Medulla oblongata (tissue), 1 donor: ENCODE measurements at regions not wholly inside any gene's neighbourhood (a gene's known extent, or its start where the extent isn't known, plus 50 kb on each side); places are given as distances from the start of the nearest gene placed in this dataset.
"Not testable (repeated sequence)": the region's sequence is repeated elsewhere in the genome, so short reads cannot be mapped to it uniquely, and the experiment has no call there.

Experiments used
- DNase-seq: peaks from one replicate; pipeline ENCODE4 v3.0.0-alpha.2; 2015; ENCODE audit errors: extremely low spot score

DNA sequence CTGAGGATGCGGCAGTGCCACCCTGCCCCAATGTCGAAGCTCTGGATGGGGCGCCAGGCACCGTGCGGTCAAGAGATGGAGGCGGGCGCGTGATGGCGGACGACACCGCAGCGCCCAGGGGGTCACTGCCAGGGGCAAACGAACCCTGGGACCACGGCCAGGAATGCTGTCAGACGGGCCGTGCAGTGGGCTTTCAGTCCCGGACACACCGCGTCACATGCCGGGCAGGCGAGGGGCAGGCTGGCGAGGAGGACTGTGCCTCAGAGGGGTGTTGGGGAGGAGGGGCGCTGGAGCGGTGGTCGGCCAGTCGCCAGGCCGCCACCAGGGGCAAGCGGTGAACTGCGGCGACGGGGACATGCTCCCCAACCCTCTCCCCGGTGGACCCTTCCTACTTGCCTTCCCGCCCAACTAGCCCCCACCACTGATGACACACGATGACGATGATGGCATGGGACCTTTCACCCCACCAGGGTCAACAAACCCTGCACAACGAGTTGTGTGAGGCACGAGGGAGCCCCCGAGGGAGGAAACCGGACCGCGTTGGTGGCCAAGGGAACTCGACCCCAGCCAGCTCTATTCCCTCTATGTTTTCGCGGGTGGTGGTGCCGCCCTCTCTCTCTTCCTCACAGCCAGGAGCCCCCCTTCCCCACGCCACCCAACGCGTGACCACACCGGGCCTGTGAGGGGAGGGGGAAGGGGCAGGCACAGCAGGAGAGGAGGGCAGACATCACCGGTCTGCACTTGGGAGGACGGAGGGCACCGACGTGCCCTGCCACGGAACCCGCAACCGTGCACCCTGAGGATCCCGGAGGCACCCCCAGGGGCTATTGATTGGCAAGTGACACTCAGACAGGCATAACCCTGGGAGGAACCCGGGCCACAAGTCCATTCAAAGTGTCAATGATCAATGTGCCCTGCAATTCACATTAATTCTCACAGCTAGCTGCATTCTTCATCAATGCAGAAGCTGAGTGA is 1960.9 kb upstream of the DEFB115 start:
- no peak for DNase-seq

GRCh38 chr20:29297411-29298270 is 1959.8 kb upstream of the DEFB115 start:
- DNase-seq, result no peak

GRCh38 chr20:29298271-29298590 is 1959.2 kb upstream of the DEFB115 start:
- DNase-seq, result no peak

- DNase-seq, result no peak
Measured at GRCh38 chr20:29298759-29299613, 1958.5 kb upstream of the DEFB115 start.

DNA sequence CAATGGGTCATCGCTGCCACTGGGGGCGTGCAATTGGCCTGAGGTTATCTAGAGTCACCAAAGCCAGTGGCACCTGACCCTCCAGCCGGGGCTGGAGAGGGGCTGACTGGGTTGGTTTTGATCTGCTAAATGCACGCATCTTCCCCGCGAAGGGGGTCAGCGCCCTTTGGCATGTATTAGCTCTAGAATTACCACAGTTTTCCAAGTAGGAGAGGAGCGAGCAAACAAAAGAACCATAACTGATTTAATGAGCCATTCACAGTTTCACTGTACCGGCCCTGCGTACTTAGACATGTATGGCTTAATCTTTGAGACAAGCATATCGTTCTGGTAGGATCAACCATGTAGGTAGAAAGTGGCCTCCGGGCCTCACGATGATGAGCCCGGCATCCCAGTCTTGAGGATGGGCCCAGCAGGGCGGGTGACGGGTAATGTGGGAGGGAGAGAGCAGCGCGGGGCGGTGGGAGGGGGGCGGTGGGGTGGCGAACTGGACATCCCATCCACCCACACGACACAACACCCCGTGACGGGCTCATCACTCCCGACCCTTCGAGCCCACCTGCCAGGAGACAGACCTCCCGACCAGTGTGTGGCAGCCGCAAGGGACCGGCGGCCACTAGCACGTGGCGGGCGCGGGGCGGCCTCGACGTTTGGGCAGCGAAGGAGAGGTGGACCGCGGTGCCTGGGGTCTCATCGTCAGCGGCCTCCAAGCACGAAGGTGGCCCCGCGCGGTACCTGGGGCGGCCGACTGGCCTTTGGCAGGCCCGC is 1957.5 kb upstream of the DEFB115 start:
- DNase-seq, result no peak

DNA sequence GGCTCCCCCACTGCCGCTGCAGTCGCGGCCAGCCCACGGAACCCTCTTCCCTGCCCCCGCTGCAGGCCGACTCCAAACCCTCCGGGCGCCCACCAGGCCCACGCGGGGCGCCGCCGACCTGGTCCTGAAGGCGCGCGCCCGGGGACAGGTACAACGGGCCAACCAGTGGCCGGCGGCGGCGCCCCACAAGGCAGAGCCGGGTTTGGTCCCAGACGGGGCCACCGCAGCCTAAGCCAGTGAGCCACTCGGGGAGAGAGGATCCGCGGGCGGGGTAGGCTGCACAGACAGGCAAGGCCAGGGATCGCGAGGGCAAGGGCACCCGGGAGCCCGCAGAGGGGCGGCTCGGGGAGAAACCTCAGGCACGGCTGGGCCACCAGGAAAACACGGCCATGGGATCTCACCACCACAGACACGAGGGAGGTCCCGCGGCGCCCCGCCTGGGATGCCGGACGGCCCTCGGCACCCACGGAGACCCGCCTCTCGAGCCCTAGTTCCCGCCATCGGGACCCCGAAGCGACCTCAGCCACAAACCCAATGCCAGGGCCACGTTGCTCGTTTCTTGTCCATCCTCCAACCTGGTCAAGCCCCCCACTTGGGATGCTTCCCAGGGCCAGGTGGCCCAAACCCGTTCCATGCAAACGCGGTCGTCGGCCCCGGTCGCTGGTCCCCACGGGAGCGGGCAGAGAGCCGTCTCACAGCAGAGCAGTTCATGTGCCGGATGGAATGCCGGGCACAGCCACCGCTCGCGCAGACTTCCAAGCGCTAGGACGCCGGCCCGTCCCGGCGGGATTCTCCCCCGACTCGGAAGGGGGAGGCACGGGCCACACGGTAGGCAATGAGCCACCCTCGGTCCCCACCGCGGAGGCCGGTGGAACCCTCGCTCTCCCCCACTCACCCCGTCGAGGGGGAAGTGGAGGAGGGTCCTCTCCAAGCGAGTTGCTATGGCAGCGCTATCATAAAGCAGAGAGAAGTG is 1956.6 kb upstream of the DEFB115 start:
- DNase-seq, result no peak

DNA sequence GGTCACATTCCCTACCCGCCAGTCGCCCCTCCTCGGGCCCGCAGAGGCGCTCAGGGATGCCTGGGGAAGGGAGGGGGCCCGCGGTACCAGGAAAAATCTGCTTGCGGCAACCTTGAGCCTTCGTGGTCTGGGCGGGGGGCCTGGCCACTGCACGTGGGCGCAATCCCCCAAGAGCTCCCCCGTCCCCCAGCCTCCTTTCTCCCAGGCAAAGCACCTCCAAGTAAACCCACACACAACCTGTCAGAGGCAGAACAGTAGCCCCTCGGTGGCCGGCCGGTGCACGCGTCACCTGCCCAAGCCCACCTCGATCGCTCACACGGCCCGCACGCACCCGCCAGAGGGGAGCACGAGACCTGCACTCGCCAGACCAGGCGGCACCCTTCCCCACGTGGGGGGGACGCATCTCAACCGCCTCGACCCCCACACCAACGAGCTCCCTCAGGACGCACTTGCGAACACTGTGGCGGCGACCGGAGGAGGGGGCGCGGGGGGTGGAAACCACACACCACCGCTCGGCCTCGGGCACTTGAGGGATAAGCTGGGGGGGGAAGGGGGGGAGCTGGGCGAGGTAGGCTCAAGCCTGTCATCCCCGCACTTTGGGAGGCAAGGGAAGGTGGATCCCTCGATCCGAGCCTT is 1955.7 kb upstream of the DEFB115 start:
- DNase-seq, result no peak

DNA sequence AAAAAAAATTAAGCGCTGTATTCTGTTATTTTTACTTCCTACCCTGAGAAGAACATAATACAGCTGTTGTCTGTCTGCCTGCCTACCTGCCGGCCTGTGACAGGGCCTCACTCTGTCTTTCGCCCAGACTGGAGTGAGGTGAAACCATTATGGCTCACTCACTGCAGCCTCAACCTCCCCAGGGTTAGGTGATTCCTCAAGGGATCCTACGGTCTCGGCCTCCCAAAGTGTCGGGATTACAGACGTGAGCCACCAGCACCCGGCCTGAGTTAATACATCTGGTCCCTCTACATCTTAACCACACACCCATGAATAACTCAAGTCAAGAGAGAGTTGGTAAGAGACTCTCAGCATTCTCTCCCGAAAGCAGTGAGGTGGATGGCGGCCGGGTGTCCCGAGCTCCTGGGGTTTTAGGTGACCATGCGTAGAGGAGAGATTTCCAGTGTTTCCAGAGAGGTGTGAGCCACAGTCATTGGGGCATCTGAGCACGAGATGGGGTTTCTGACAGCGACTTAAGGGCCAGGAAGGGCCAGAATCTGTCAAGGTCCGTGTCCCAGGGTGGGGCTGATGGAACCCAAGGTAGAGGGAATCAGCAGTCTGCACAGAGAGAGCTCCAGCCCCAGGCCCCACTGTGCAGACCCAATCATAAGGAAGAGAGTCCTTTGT is 1954.4 kb upstream of the DEFB115 start:
- no peak for DNase-seq

DNA sequence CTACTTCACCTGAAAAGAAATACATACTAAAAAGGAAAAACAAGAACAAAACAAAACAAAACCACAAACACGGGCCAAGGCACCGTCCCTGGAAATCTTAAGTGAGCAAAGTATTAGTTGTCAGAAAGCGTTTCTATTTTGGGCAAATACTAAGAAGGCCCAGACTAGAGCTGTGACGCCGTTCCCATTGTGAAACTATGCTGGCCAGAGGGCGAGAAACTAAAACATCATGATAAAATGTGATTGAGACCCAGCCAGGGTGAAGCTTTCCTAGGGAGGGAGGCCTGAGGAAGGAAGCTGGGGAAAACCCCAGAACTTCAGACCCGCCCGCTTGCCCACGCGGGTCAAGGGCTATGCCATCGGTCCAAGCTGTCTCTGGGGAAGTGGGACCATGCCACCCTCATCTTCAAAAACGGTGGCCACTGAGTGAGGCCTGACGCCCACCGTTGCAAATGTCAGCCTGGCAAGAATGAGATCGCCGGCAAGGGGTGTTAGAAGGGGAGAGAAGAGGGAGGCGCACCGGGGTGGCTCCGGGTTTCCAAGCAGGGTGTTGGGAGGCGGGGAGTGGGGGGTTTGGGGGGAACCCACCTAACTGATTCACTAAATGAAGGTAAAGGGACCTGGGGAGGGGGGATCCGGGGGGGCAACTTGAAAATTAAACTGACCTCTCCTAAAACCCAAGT is 1950.9 kb upstream of the DEFB115 start:
- no peak for DNase-seq

GRCh38 chr20:29307484-29307883 is 1950.0 kb upstream of the DEFB115 start:
- DNase-seq, result not testable (repeated sequence)

DNA sequence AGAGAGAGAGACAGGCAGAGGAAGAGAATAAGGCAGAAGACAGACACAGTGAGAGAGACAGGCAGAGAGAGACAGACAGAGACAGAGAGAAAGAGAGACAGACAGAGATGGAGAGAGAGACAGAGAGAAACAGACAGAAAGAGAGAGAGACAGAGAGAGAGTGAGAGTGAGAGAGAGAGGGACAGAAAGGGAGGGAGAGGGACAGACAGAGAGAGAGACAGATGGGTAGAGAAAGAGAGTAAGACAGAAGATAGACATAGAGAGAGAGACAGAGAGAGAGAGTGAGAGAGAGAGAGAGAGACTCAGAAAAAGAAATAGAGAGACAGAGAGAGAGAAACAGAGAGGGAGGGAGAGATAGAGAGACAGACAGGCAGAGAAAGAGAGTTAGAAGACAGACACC is 1948.5 kb upstream of the DEFB115 start:
- not testable (repeated sequence) for DNase-seq

- DNase-seq, result not testable (repeated sequence)
Measured at GRCh38 chr20:29309481-29309880, 1948.0 kb upstream of the DEFB115 start.

GRCh38 chr20:29311046-29311445 is 1946.4 kb upstream of the DEFB115 start:
- not testable (repeated sequence) for DNase-seq

DNA sequence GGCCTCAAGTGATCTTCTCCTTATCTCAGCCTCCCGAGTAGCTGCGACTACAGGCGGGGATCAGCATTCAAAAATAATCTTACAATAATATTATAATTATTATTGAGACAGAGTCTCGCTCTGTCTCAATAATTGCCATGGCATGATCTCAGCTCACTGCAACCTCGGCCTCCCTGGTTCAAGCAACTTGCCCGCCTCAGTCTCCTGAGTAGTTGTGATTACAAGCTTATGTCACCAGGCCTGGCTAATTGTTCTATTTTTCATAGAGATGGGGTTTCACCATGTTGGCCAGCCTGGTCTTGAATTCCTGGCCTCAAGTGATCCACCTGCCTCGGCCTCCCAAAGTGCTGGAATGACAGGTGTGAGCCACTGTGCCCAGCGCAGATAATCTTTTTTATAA is 1944.8 kb upstream of the DEFB115 start:
- DNase-seq, result not testable (repeated sequence)

- DNase-seq, result no peak
Measured at GRCh38 chr20:29313481-29313880, 1944.0 kb upstream of the DEFB115 start.

DNA sequence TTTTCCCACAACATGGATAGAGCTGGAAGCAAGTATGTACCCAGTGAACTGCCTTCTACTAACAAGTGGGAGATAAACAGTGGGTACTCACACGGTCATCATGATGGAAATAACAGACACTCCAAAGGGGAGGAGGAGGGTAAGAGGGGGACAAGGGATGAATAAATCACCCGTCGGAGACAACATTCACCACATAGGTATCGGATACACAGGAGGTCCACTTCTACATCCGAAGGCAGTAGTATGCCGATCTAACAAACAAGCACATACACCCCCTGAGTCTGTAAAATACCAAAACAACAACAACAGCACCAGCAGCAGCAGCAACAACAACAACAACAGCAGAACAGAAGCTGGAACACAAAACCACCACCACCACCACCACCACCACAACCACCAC is 1943.2 kb upstream of the DEFB115 start:
- DNase-seq, result no peak

- DNase-seq, result no peak
Measured at GRCh38 chr20:29318871-29319461, 1938.5 kb upstream of the DEFB115 start.

DNA sequence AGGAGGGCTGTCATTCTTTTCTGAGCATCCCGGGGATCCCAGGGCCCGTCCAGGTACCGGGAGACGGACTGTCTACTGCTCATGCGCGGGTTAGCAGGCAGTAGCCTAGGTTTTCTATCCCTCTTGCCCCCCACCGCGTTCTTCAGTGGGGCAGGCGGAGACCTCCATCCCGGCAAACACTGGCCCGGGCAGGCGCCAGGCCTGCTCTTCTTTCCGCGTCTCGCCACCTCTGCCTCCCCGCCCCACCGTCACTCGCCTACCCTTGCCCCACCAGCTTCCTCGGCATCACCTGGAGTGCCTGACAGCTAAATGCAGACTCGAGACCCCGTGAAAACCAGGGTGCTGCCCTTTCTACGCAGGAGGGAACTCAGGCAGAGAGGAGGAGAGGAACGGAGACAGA is 1937.7 kb upstream of the DEFB115 start:
- no peak for DNase-seq
